Activated naive CD4-positive, alpha-beta T cell treated with anti-CD3 and anti-CD28 coated beads, Interleukin-2, amount 50 U/mL, for 72 hours (primary cell): ENCODE measurements at regions not wholly inside any gene's neighbourhood (a gene's known extent, or its start where the extent isn't known, plus 50 kb on each side); places are given as distances from the start of the nearest gene placed in this dataset.
A peak's percentile ranks its signal among the peaks of the same experiment; 100 is the strongest.

Source experiments
- ATAC-seq, 2 donors: fragments of 150-1000 bp; cut with Tn5 transposase; 2 replicates each; pipeline ENCODE4 v1.10.0; 2021; ENCODE audit warnings: mild to moderate bottlenecking in 2 of 2, moderate library complexity in 2 of 2
- DNase-seq, 2 donors: peaks; one replicate each; pipeline ENCODE4 v3.0.0; 2021 to 2022; ENCODE audit warnings: low spot score in 2 of 2
- H3K27ac Mint-ChIP-seq, 2 donors: one replicate each; pipeline ENCODE4 v1.8.0; 2022; ENCODE audit warnings: mild to moderate bottlenecking in 2 of 2, mixed read lengths in 2 of 2
- H3K36me3 Mint-ChIP-seq, 2 donors: one replicate each; pipeline ENCODE4 v1.8.0; 2022; ENCODE audit warnings: mixed read lengths in 2 of 2
- H3K9me3 Mint-ChIP-seq, 2 donors: one replicate each; pipeline ENCODE4 v1.8.0; 2022; ENCODE audit warnings: mixed read lengths in 2 of 2

DNA sequence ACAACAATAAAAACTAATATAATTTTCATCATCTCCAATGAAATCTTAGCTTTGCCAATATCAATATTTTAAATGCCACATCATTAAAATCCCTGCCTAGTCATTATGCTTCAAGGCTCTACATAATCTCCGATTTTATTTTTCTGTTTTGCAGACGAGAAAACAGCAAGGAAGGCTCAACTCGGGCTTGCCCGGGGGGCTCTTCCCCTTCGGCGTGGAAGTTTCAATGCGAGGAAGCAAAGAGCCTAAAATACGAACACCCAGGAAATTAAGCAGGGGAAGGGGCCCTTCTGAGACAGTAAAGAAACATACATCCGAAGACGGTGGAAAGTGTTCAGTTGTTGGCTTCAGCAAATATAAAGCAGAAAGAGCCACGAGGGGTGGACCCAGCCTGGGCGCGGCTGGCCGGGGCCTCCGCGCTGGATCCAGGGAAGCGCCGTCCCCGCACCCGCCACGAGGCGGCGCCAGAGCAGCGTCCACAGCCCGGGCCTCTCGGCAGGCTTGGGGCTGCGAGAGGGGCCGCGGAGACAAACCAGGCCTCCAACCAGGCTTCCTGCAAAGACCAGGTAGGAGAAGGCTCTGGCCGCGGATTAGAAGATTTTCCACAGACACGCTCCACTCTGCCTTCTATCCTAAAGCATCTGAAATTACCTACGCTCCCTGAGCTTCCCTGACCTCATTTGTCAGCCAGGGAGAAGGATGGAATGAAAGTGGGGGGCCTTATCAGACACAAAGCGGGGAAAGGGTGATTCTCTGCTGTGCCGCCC is 77.2 kb downstream of the SERPINA3 start:
- H3K27ac Mint-ChIP-seq, result no peak overlapping the region
- DNase-seq (peak; percentile 59 to 85), ATAC-seq (peak; percentile 73 to 95)
- H3K9me3 Mint-ChIP-seq, result no peaks in the 10 kb centered on the region
- no peaks in the 10 kb centered on the region for H3K36me3 Mint-ChIP-seq

DNA sequence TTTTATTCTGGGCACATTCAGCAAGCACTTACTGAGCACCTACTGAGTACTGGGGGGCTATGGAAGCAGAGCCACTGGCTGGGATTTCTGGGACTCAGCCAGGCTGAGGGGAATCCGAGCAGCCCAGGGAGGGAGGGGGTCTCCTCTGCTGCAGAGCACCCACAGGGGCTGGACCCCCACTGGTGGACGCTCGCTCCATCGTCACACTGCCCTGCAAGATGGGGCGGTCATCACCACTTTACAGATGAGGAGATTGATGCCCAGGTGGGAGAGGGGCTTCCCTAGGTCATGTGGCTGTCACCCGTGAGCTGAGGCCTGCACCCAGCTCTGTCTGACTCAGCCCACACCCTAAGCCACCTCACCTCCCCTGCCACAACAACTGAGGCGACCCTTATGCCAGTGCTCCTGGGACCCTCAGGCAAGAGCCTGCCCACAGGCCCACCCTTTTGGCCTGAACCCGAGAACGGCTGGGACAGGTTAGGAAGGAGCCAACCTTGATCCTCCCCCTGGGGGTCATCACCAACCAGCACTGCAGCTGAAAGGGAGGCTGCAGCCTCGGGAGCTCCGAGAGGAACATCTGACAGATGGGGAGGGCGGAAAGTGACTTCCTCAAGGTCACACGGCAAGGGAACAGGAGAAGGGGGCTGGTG is 74.4 kb downstream of the SERPINA3 start:
- ATAC-seq (no peak), DNase-seq (peak in 1 of 2 donors; percentile 18)
- Mint-ChIP-seq H3K36me3 (no peaks in the 10 kb centered on the region), H3K27ac (no peak overlapping the region), H3K9me3 (no peaks in the 10 kb centered on the region)

- Mint-ChIP-seq H3K9me3 (no peaks in the 10 kb centered on the region), H3K36me3 (no peaks in the 10 kb centered on the region), H3K27ac (no peak overlapping the region)
- DNase-seq (peak in 1 of 2 donors; percentile 34), ATAC-seq (no peak)
These were observed 73.7 kb downstream of the SERPINA3 start for GRCh38 chr14:94685681-94686485.

DNA sequence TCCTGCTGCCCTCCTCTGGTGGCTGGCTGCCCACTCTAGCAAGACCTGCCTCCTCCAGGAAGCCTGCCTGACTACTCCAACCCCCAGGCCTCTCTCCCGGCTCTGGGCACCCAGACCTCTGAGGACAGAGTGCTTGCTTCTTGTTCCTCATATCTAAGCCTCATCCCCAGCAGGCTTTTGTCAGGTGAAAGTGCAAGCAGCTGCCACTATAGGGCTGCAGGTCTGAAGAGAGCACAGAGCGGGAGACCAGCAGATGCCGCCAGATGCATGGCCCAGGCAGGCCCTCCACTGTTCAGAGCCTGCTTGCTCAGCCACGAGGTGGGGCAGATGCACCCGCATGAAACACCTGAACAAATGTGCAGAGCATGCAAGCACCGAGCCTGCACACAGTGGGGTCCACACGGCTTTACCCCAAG is 73.0 kb downstream of the SERPINA3 start:
- DNase-seq, result peak in 1 of 2 donors; percentile 35
- Mint-ChIP-seq H3K36me3 (no peaks in the 10 kb centered on the region), H3K9me3 (no peaks in the 10 kb centered on the region), H3K27ac (no peak overlapping the region)
- ATAC-seq, result no peak

DNA sequence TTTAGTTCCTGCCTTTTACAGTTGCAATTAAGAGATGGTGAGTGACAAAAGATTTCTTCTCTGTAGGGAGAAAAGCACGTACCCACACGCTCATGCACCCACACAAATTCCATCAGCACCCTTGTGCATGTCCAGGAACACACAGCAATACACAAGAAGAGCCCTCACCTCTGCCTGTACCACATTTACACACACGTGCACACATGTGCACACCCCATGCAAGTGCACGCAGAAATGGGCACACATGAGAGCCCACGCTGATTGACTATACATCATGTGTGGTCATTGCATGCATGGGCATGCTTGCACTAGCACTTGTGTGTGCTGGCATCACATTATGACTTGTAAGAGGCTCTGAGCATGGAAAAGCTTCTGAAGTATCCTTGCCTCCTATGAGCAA is 70.5 kb downstream of the SERPINA3 start:
- H3K9me3 Mint-ChIP-seq, result no peaks in the 10 kb centered on the region
- H3K36me3 Mint-ChIP-seq, result no peaks in the 10 kb centered on the region
- H3K27ac Mint-ChIP-seq, result no peak overlapping the region
- ATAC-seq, result no peak
- no peak for DNase-seq

GRCh38 chr14:94682061-94682516 is 69.9 kb downstream of the SERPINA3 start:
- Mint-ChIP-seq H3K9me3 (no peaks in the 10 kb centered on the region), H3K27ac (no peak overlapping the region), H3K36me3 (no peaks in the 10 kb centered on the region)
- DNase-seq, result no peak
- no peak for ATAC-seq

GRCh38 chr14:94681300-94682060 is 69.3 kb downstream of the SERPINA3 start:
- no peak overlapping the region for H3K27ac Mint-ChIP-seq
- ATAC-seq (no peak), DNase-seq (no peak)
- H3K9me3 Mint-ChIP-seq, result no peaks in the 10 kb centered on the region
- no peaks in the 10 kb centered on the region for H3K36me3 Mint-ChIP-seq

DNA sequence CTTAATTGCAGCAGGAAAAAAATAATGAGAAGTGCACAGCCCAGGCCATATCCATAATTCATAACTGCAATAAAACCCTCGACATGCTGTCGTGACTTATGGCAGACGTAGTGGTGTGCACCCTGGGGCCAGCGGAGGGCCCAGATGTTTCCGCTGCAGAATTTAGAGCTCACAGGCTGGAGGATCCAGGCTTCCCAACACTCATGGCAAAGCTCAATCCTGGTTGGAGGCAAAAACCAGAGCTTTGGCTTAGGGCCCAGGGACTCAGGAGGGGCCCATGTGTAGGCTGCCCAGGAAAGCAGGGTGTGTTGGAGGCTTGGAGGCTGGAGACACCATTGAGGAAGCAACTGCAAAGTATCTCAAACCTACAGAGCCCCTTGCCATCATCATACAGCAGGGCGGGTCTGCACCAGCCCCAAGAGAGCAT is 68.7 kb downstream of the SERPINA3 start:
- Mint-ChIP-seq H3K27ac (no peak overlapping the region), H3K9me3 (no peaks in the 10 kb centered on the region), H3K36me3 (no peaks in the 10 kb centered on the region)
- DNase-seq (no peak), ATAC-seq (no peak)

- Mint-ChIP-seq H3K9me3 (no peaks in the 10 kb centered on the region), H3K36me3 (no peaks in the 10 kb centered on the region), H3K27ac (no peak overlapping the region)
- DNase-seq (no peak), ATAC-seq (no peak)
These were observed 68.0 kb downstream of the SERPINA3 start for GRCh38 chr14:94679937-94680861.

GRCh38 chr14:94679106-94679810 is 67.1 kb downstream of the SERPINA3 start:
- H3K9me3 Mint-ChIP-seq, result no peaks in the 10 kb centered on the region
- DNase-seq, result no peak

DNA sequence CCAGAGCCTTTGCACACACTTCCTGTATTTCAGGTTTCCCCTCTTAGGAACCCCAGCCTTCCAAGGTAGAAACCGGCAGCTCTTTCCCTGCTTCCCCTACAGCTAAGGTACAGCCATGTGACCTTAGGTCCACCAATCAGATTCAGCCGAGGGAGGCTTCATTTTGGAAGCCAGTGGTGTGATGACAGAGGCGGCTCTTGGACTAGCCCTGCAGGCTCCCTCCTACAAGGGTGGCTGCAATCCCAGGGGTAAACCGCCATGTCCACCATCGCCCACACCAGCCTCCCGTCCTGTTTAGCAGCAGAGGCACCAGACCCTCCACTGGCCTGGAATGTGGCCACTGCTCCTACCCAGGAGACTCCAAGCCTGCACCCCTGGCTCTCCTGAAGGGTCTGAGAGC is 65.6 kb downstream of the SERPINA3 start:
- no peak overlapping the region for H3K27ac Mint-ChIP-seq
- no peak for ATAC-seq
- no peaks in the 10 kb centered on the region for H3K36me3 Mint-ChIP-seq
- H3K9me3 Mint-ChIP-seq, result no peaks in the 10 kb centered on the region
- DNase-seq, result no peak

More at GRCh38 chr14:94679106-94679810, 67.1 kb downstream of the SERPINA3 start:
- Mint-ChIP-seq H3K36me3 (no peaks in the 10 kb centered on the region), H3K27ac (no peak overlapping the region)
- ATAC-seq, result no peak

DNA sequence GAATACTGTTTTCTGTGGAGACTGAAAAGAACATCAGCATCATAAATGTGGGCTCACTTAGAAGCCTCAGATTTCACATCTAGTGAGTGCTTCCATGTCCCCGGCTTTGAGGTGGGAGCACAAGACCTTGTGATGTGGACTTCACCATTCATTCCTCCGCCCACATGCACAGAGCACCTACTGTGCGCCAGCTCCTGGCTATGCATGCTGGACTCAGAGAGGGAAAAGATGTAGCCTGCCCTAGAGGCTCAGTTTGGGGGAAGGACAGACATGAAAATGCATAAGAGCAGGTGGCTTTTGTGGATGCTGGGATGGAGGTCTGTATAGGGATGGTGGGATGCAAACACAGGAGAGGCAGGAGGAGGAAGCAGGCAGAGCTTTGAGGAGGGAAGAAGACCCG is 65.0 kb downstream of the SERPINA3 start:
- no peaks in the 10 kb centered on the region for H3K9me3 Mint-ChIP-seq
- no peak for ATAC-seq
- H3K27ac Mint-ChIP-seq, result no peak overlapping the region
- H3K36me3 Mint-ChIP-seq, result no peaks in the 10 kb centered on the region
- DNase-seq, result no peak

DNA sequence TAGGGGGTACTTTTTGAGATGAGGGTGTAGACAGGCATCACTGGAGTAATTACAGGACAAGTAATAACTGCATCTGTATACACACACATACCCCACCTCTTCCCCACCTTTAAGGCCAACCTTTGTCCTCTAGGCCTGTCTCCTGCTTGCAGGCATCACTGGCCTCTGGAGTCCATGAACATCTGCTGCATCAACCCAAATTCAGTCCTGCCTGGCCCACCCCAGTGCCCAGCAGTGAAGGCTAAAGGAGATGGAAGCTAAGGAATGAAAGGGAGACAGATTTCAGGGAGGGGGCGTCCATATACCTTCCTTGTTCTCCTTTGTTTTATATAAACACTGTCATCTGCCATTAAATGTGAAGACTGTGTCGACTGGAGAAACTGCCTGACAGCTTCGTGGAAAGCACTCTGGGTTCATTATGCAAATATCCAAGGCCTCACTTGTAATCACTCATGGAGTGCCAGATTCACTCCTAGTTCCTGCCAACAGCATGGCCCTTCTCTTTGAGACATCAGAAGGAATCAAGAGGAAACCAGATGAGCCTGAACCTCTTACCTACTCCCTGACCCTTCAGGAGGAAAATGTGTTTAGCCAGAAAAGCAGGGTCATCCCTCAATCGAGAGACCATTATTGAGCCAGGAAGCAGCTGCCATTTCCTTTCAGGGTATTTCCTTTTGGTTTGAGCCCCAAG is 64.4 kb downstream of the SERPINA3 start:
- ATAC-seq, result no peak
- Mint-ChIP-seq H3K9me3 (no peaks in the 10 kb centered on the region), H3K36me3 (no peaks in the 10 kb centered on the region), H3K27ac (no peak overlapping the region)
- no peak for DNase-seq

DNA sequence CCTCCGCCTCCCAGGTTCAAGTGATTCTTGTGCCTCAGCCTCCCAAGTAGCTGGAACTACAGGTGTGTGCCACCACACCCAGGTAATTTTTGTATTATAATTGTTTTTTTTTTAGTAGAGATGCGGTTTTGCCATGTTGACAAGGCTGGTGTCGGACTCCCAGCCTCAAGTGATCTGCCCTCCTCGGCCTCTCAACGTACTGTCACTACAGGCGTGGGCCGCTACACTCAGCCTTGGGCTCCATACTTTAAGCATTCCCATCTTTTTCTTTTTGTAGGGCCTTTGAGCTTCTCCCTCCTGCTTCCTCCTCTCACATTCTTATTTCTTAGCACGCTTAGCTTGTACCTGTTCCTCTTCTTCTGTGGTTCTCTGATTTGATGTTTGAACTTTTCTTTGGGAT is 62.8 kb downstream of the SERPINA3 start:
- ATAC-seq (no peak), DNase-seq (no peak)
- Mint-ChIP-seq H3K9me3 (no peaks in the 10 kb centered on the region), H3K27ac (no peak overlapping the region), H3K36me3 (no peaks in the 10 kb centered on the region)

- H3K27ac Mint-ChIP-seq, result no peak overlapping the region
- no peak for DNase-seq
- no peaks in the 10 kb centered on the region for H3K9me3 Mint-ChIP-seq
- no peak for ATAC-seq
- no peaks in the 10 kb centered on the region for H3K36me3 Mint-ChIP-seq
These were observed 61.6 kb downstream of the SERPINA3 start for GRCh38 chr14:94673781-94674231.
